ENCODE measurements at regions not wholly inside any gene's neighbourhood (a gene's known extent, or its start where the extent isn't known, plus 50 kb on each side); places are given as distances from the start of the nearest gene placed in this dataset.

DNA sequence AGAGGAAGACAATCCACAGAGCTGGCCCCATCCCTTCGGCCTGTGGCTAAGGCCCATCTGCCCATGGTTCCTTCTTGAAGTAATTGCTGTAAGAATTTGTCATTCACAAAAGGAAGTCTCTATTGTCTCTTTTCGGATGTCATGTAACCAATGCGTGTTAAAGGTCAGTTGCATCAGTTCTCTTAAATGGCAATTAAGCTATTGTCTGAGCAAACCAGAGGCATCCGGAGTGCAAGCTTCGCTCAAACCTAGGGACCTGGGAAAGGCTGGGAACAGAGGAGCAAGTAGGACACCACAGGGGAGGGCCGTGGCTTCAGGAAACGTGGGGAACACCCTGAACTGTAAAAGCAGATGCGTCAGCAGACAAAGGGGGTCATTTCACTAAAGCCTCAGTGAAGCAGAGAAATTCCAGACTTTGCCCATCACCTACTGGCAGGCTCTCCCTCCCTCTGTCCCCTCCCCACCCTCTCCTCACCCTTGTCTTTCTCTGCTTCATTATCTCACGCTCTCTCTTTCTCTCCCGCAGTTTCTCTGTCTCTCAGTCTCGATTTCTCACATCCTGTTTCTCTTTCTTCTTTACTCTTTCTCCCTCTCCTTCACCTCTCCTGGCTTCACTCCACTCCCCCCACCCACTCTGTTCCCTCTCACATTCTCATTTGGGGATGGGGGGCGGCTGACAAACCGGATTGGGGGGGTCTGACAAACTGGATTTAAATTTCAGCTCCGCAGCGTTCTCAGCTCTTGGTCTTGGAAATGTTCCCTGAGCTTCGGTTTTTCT lies 204.6 kb upstream of the TNP1 start:
- Histone ChIP-seq H3K36me3 (ENCODE audit: insufficient read depth, low read length) (no peaks in the 10 kb centered on the region), H3K4me3 (ENCODE audit: low read length) (no peak overlapping the region), H2AFZ (ENCODE audit: low read depth, low read length) (peak overlapping the region; percentile 43), H3K4me1 (ENCODE audit: insufficient read depth, low read length) (peaks cover 19% of the 10 kb centered on the region), H3K9me3 (ENCODE audit: low read length) (peaks cover 2% of the 10 kb centered on the region), H3K27me3 (ENCODE audit: insufficient read depth, low read length) (no peaks in the 10 kb centered on the region)

DNA sequence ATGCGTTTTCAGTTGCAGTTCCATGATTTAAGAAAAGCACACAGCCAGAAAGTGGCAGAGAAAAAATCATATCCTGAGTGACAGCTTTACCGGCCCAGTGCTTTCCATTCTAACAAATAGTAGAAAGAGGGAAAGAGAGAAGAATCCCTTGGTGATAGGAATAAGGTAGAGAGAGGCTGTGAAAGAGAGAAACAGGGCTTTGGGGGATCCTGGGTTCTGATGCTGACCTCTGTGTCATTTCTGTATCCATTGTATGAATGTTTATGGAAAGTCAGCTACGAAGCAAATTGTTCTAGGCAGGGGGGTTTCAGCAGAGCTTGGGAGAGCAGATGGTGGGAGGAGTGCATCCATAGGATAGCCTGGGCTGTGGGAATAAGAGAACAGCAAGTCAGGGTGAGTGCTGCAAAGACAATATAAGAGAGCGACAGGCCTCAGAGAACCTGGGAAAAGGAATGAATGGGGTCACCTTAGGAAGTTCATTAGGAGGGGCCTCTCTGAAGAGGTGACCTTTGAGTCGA lies 203.4 kb upstream of the TNP1 start:
- no peak overlapping the region for H2AFZ ChIP-seq (ENCODE audit: low read depth, low read length)
- no peak overlapping the region for H3K4me3 ChIP-seq (ENCODE audit: low read length)
- peaks cover 2% of the 10 kb centered on the region for H3K9me3 ChIP-seq (ENCODE audit: low read length)
- H3K27me3 ChIP-seq (ENCODE audit: insufficient read depth, low read length): no peaks in the 10 kb centered on the region
- no peaks in the 10 kb centered on the region for H3K36me3 ChIP-seq (ENCODE audit: insufficient read depth, low read length)
- peaks cover 19% of the 10 kb centered on the region for H3K4me1 ChIP-seq (ENCODE audit: insufficient read depth, low read length)

DNA sequence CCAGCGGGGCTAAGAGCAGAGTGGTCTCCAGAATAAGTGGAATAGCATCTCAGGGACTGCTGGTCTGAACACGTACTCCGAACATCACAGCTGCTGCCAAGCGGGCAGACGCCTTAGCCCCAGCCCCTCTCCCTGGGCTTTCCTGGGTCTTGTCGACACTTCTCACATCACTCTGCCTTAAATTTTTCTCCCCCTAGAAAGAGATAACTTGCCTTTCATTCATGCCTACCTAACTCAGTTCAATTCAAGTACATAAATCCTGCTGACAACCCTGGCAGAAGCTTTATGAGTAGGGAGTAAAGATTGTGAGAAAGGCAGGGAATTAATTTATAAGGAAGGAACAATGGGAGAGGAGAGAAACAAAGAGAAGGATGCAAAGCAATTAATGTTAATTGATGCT lies 202.9 kb upstream of the TNP1 start:
- Histone ChIP-seq H3K27me3 (ENCODE audit: insufficient read depth, low read length) (no peaks in the 10 kb centered on the region), H2AFZ (ENCODE audit: low read depth, low read length) (no peak overlapping the region), H3K9me3 (ENCODE audit: low read length) (peaks cover 2% of the 10 kb centered on the region), H3K4me1 (ENCODE audit: insufficient read depth, low read length) (peaks cover 19% of the 10 kb centered on the region), H3K4me3 (ENCODE audit: low read length) (no peak overlapping the region), H3K36me3 (ENCODE audit: insufficient read depth, low read length) (no peaks in the 10 kb centered on the region)

DNA sequence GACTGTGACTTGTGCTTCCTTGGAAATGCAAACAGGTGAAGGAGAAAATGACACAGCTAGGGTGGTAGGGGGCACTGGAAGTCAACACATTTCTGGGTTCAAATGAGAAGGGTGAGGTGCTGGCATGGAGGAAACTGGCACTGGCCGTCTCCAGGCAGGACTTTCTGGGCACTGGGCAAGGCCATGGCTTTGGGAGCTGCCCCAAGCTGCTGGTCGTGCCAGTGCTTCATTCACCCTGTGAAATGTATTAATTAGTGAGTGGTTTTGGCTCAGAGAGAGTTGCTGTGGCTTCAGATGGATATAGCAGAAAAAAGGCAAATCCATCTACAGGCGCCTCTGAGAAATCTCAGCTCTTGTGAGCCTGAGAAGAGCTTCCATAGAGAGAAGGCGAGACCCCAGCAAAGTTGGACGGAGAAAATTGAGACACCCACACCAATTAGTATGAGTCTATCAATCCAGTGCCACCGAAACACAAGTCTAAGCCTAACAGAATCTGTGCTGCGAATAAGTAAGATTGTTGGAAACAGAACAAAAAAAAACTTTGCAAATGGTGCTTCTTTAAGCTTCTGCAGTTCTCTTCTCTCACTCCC lies 202.1 kb upstream of the TNP1 start:
- no peaks in the 10 kb centered on the region for H3K36me3 ChIP-seq (ENCODE audit: insufficient read depth, low read length)
- H3K27me3 ChIP-seq (ENCODE audit: insufficient read depth, low read length): no peaks in the 10 kb centered on the region
- peaks cover 2% of the 10 kb centered on the region for H3K9me3 ChIP-seq (ENCODE audit: low read length)
- H3K4me3 ChIP-seq (ENCODE audit: low read length): no peak overlapping the region
- H3K4me1 ChIP-seq (ENCODE audit: insufficient read depth, low read length): peaks cover 19% of the 10 kb centered on the region
- H2AFZ ChIP-seq (ENCODE audit: low read depth, low read length): no peak overlapping the region

DNA sequence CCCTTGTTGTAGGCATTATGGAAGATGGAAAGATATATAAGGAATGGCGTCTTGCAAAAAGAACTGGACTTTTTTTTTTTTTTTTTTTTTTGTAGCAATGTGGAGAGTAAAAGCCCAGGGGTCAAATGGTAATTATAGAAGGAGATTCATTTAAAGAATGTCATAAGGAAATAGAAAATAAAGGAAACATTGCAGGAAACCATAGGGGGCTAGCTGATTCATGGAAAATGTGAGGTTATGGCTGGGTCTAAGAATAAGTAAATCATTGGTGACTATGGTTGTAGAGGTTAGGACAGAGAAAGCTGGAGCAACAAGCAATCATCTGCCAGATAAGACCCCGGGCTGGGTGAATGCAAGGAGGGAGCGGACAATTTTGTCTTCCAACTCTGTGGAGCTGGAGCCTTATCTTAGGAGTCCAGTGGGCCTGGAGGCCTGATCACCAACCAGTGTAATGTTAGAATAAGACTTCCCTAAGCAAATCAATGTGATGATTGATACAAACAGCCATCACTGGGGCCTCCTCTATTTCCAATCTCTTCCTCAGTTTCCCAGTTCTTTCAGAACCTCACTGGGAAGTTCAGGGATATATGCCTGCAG lies 201.2 kb upstream of the TNP1 start:
- Histone ChIP-seq H3K27me3 (ENCODE audit: insufficient read depth, low read length) (no peaks in the 10 kb centered on the region), H3K36me3 (ENCODE audit: insufficient read depth, low read length) (no peaks in the 10 kb centered on the region), H3K4me3 (ENCODE audit: low read length) (no peak overlapping the region)

DNA sequence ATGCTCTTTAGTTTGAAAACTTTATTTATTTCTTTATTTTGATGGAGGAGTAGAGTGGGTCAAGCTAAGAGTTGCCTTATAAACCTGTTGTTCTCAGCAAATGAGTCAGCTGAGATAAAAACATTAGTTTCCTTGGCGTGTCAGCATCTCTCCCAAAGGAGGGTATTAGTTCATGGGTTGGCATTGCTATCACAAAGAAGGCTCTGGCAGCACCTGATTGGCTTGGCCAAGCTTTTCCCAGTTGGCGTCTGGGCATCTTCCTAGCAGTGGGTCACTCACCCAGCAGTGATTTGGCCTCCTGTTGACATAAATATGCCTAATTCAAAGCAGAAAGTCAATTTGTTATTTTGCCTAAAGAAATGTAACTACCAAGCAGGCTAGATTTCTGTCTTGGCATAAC lies 200.7 kb upstream of the TNP1 start:
- H3K36me3 ChIP-seq (ENCODE audit: insufficient read depth, low read length): no peaks in the 10 kb centered on the region
- H2AFZ ChIP-seq (ENCODE audit: low read depth, low read length): no peak overlapping the region
- no peak overlapping the region for H3K4me3 ChIP-seq (ENCODE audit: low read length)
- H3K27me3 ChIP-seq (ENCODE audit: insufficient read depth, low read length): no peaks in the 10 kb centered on the region
- H3K4me1 ChIP-seq (ENCODE audit: insufficient read depth, low read length): peaks cover 19% of the 10 kb centered on the region
- no peaks in the 10 kb centered on the region for H3K9me3 ChIP-seq (ENCODE audit: low read length)

More for the DNA sequence above, 201.2 kb upstream of the TNP1 start:
- Histone ChIP-seq H3K4me1 (ENCODE audit: insufficient read depth, low read length) (peaks cover 19% of the 10 kb centered on the region), H3K9me3 (ENCODE audit: low read length) (no peaks in the 10 kb centered on the region), H2AFZ (ENCODE audit: low read depth, low read length) (no peak overlapping the region)

DNA sequence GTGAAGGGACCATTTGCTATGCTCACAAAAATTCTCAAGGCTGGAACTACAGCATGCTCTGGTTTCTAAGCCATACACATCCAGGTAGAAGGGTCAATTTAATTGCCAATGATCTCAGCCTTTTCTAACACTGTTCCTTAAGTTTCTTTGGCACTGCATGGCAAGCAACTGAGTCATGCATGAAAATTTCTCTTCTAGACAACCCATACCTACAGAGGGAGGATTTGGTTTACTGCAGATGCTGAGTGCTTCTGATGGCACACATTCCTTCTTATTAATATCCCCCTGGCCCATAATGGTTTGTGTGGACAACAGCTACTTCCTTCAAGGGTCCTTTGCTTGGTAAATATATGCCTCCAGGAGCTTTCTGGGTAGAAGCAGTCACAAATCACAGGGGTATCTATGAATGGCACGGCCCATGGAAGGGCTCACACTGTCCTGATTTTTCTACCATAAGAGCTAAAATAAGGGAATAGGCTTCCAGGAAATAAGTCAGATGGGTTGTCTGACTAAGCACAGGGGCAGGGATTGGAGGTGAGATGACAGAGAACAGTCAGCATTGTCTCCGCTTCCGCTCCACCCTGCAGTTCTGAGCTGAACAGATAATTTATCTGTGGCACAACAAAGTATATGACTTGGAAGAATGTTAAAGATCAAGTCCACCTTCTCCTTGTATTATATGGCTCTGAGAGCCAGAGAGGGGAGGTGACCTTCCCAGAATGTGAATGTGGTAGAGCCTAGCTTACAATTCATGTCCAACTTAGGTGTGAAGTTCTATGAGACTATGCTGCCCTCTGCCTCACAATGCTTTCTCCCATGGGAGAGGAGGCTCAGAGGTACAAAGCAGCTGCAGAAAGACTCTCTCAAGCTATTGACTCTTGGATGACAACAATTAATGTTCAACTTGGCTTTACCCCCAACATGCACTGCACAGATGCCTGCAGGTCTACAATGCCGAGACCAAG lies 199.2 kb upstream of the TNP1 start:
- Histone ChIP-seq H3K9me3 (ENCODE audit: low read length) (no peaks in the 10 kb centered on the region), H3K27me3 (ENCODE audit: insufficient read depth, low read length) (no peaks in the 10 kb centered on the region), H2AFZ (ENCODE audit: low read depth, low read length) (no peak overlapping the region), H3K36me3 (ENCODE audit: insufficient read depth, low read length) (no peaks in the 10 kb centered on the region), H3K4me3 (ENCODE audit: low read length) (no peak overlapping the region), H3K4me1 (ENCODE audit: insufficient read depth, low read length) (peaks cover 9% of the 10 kb centered on the region)

DNA sequence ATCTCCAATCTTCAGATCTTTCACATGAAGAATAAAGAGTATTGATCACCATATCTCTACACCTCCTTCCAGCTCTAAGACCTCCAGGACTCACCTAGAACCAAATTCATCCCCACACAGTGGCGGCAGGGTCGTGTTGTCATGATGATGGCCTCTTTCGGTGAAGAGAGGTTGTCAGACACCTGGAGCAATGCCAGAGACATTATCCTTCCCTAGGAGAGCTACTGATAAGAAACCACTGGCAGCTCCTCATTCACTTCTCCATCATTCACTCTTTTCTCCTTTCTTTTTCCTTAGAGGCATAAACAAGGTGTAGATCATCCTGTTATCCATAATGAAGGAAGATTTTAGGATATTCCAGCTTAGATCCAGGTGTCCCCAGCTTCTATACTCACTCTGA lies 197.9 kb upstream of the TNP1 start:
- no peaks in the 10 kb centered on the region for H3K27me3 ChIP-seq (ENCODE audit: insufficient read depth, low read length)
- no peaks in the 10 kb centered on the region for H3K4me1 ChIP-seq (ENCODE audit: insufficient read depth, low read length)
- no peaks in the 10 kb centered on the region for H3K9me3 ChIP-seq (ENCODE audit: low read length)
- H3K36me3 ChIP-seq (ENCODE audit: insufficient read depth, low read length): no peaks in the 10 kb centered on the region
- no peak overlapping the region for H2AFZ ChIP-seq (ENCODE audit: low read depth, low read length)
- no peak overlapping the region for H3K4me3 ChIP-seq (ENCODE audit: low read length)

DNA sequence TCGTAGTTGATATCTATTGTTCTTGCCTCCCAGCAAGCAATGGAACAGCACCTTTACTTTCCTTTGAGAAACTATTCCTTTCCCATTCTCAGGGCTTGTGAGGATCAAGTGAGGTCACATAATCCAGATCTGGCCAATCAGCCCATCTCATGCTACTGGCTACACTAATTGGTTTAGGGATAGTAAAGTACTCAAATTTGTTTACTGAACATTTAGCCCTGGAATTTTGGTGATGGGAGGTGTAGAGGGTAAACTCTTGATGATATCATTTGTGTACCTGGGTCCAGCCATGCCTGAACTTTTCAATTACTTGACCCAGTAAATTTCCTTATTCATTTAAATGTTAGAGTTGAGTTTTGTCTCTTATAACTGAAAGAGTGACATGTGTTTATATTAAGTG lies 195.8 kb upstream of the TNP1 start:
- no peaks in the 10 kb centered on the region for H3K27me3 ChIP-seq (ENCODE audit: insufficient read depth, low read length)
- H3K9me3 ChIP-seq (ENCODE audit: low read length): no peaks in the 10 kb centered on the region
- H3K4me1 ChIP-seq (ENCODE audit: insufficient read depth, low read length): no peaks in the 10 kb centered on the region
- no peak overlapping the region for H2AFZ ChIP-seq (ENCODE audit: low read depth, low read length)
- no peaks in the 10 kb centered on the region for H3K36me3 ChIP-seq (ENCODE audit: insufficient read depth, low read length)
- no peak overlapping the region for H3K4me3 ChIP-seq (ENCODE audit: low read length)

DNA sequence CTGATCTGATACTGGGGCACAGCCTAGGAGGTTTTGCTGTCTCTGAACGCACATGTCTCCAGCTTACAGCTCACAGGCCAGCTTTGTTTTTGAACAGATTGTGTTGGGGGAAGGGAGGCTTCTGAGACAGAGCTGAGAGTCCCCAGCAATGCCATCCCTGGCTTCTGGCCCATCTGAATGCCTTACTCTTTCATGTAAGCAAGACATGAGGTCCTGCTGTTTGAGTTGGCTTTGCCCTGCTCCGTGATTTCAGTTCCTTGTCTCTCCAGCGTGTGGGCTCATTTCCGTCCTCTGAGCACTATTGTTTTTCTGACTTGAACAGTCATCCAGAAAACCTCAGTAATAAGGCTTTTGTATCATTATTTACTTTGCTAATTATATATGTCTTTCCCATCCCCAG lies 194.9 kb upstream of the TNP1 start:
- H3K9me3 ChIP-seq (ENCODE audit: low read length): no peaks in the 10 kb centered on the region
- no peak overlapping the region for H2AFZ ChIP-seq (ENCODE audit: low read depth, low read length)
- no peaks in the 10 kb centered on the region for H3K36me3 ChIP-seq (ENCODE audit: insufficient read depth, low read length)
- peaks cover 7% of the 10 kb centered on the region for H3K4me1 ChIP-seq (ENCODE audit: insufficient read depth, low read length)
- no peaks in the 10 kb centered on the region for H3K27me3 ChIP-seq (ENCODE audit: insufficient read depth, low read length)
- no peak overlapping the region for H3K4me3 ChIP-seq (ENCODE audit: low read length)

DNA sequence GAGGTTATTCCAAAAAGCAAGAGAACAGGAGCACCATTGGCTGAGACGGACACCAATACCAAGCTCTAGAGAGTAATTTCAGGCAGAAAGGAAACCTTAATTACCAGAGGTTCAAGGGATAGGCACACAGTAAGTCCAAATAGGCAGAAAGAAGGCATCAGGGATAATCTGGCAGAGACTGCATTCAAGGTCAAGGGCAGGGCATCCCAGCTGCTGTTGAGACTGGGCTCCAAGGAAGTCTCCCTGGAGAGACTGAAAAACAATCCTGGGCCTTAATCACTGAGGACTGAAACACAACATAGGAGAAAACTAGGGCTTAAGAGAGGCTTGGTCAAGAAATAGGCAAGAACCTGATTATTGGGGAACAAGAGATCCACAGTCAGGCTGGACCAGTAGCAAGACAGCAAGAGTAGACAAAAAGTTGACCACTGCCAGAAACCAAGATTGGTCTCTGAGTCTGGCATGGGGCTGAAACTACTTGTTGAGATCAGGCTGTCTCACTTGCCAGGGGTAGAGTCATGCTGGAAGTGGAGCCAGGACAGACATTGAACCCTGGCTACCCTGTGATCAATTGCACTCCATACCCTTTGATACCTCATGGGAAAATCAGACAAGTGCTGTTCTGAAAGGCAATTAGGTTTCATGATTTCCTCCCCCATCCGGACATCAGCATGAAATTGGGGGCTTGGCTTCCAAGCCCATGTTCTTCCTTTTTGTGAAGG lies 193.2 kb upstream of the TNP1 start:
- H3K9me3 ChIP-seq (ENCODE audit: low read length): no peaks in the 10 kb centered on the region
- H3K36me3 ChIP-seq (ENCODE audit: insufficient read depth, low read length): no peaks in the 10 kb centered on the region
- no peaks in the 10 kb centered on the region for H3K27me3 ChIP-seq (ENCODE audit: insufficient read depth, low read length)
- H3K4me3 ChIP-seq (ENCODE audit: low read length): no peak overlapping the region
- peaks cover 17% of the 10 kb centered on the region for H3K4me1 ChIP-seq (ENCODE audit: insufficient read depth, low read length)
- no peak overlapping the region for H2AFZ ChIP-seq (ENCODE audit: low read depth, low read length)

DNA sequence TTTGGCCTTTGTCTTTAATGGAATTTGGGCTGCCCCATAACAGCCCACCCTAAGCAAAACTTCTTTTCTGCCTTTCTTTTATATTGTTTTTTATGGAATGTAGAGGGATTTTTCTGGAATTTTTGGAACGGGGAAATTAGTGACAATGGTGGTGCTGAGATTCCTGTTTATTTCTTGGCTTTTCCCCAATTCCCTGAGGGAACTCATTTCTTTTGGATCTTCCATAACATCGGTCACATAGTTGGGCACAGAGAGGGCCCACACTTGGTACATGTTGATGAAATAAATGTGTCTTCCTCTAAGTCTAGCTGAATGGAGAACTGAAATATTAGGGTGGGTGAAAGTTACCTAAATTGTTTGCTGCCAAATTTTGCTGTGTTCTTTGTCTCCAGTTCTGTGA lies 191.6 kb upstream of the TNP1 start:
- H3K27me3 ChIP-seq (ENCODE audit: insufficient read depth, low read length): no peaks in the 10 kb centered on the region
- peaks cover 22% of the 10 kb centered on the region for H3K4me1 ChIP-seq (ENCODE audit: insufficient read depth, low read length)
- H3K4me3 ChIP-seq (ENCODE audit: low read length): no peak overlapping the region
- H3K36me3 ChIP-seq (ENCODE audit: insufficient read depth, low read length): no peaks in the 10 kb centered on the region
- no peaks in the 10 kb centered on the region for H3K9me3 ChIP-seq (ENCODE audit: low read length)
- no peak overlapping the region for H2AFZ ChIP-seq (ENCODE audit: low read depth, low read length)
